Breast epithelium (tissue), 4 donors: ENCODE measurements at regions not wholly inside any gene's neighbourhood (a gene's known extent, or its start where the extent isn't known, plus 50 kb on each side); places are given as distances from the start of the nearest gene placed in this dataset.

Experiments used
- DNase-seq, 2 donors: peaks; one replicate each; pipeline ENCODE4 v3.0.0-alpha.2; 2019; ENCODE audit warnings: low spot score in 2 of 2
- H3K27ac ChIP-seq, 2 donors: fragments of 200-600 bp; sonication (generic) in 1 of 2; one replicate each; pipeline ENCODE4 v1.5.1; 2016 to 2019; ENCODE audit warnings: mild to moderate bottlenecking in 1 of 2
- H3K27me3 ChIP-seq, 2 donors: fragments of 200-600 bp; sonication (generic) in 1 of 2; one replicate each; pipeline versions ENCODE4 v1.5.1 to v1.6.0; 2017 to 2019; ENCODE audit warnings: control low read depth in 1 of 2, mild to moderate bottlenecking in 1 of 2
- H3K36me3 ChIP-seq: fragments of 200-600 bp; one replicate; pipeline ENCODE4 v1.5.1; 2019
- H3K4me1 ChIP-seq, 2 donors: fragments of 200-600 bp; sonication (generic); one replicate each; pipeline ENCODE4 v1.5.1; 2016 to 2019; ENCODE audit warnings: control low read depth in 1 of 2
- H3K4me3 ChIP-seq, 3 donors: fragments of 200-600 bp; sonication (generic); 1 replicate in 2 of 3; 2 replicates in 1 of 3; pipeline ENCODE4 v1.5.1; 2016 to 2019; ENCODE audit warnings: mild to moderate bottlenecking in 3 of 3, moderate library complexity in 2 of 3
- H3K9me3 ChIP-seq, 2 donors: fragments of 200-600 bp; sonication (generic) in 1 of 2; one replicate each; pipeline ENCODE4 v1.5.1; 2016 to 2019; ENCODE audit warnings: control low read depth in 1 of 2
- POLR2A ChIP-seq: fragments of 450-650 bp; IDR thresholded peaks from one replicate; pipeline ENCODE4 v1.6.1; 2016; ENCODE audit warnings: antibody characterized with exemption, mild to moderate bottlenecking, moderate library complexity
- POLR2AphosphoS5 ChIP-seq, 3 donors: sonication (generic); formaldehyde crosslinking; IDR thresholded peaks; one replicate each; pipeline ENCODE4 v1.6.1; 2017; ENCODE audit warnings: antibody characterized with exemption in 3 of 3
- intact Hi-C: fragments of 100-400 bp; cut with DNase I; formaldehyde crosslinking; loops from one replicate; pipeline ENCODE4 v1.15.1; 2023; ENCODE audit warnings: low total_unique reads
- TF ChIP-seq, protein P1 (sequence below), 3 donors: fragments of 450-650 bp; IDR thresholded peaks; one replicate each; pipeline ENCODE4 v1.5.1; 2016 to 2017; ENCODE audit warnings: antibody characterized with exemption in 3 of 3, mild to moderate bottlenecking in 3 of 3, moderate library complexity in 3 of 3

DNA sequence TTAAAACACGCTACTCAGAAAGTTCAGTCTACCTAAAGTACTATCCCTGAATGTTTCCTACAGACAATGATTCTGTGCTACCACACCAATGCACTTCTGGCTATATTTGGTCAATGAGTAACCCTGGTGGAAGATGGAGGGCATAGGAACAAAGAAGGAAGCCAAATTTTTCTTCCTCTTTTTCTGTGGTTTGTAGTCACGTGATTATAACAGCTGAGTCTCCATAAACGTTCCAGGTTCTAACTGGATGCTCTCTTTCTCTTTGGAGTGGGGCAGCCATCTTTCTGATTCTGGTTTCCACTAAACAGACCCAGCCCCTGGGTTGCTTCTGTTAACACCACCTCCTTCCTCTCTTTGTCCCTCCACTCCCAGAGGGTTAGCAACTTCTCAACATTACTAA, 274.9 kb downstream of the CDH11 start:
- no peak for TF ChIP-seq POLR2AphosphoS5 (IDR thresholded peaks at IDR 0.05)
- TF ChIP-seq, protein P1, sequence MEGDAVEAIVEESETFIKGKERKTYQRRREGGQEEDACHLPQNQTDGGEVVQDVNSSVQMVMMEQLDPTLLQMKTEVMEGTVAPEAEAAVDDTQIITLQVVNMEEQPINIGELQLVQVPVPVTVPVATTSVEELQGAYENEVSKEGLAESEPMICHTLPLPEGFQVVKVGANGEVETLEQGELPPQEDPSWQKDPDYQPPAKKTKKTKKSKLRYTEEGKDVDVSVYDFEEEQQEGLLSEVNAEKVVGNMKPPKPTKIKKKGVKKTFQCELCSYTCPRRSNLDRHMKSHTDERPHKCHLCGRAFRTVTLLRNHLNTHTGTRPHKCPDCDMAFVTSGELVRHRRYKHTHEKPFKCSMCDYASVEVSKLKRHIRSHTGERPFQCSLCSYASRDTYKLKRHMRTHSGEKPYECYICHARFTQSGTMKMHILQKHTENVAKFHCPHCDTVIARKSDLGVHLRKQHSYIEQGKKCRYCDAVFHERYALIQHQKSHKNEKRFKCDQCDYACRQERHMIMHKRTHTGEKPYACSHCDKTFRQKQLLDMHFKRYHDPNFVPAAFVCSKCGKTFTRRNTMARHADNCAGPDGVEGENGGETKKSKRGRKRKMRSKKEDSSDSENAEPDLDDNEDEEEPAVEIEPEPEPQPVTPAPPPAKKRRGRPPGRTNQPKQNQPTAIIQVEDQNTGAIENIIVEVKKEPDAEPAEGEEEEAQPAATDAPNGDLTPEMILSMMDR (IDR thresholded peaks at IDR 0.05) = no peak
- TF ChIP-seq POLR2A = no peak
- intact Hi-C loops = no loop called here

DNA sequence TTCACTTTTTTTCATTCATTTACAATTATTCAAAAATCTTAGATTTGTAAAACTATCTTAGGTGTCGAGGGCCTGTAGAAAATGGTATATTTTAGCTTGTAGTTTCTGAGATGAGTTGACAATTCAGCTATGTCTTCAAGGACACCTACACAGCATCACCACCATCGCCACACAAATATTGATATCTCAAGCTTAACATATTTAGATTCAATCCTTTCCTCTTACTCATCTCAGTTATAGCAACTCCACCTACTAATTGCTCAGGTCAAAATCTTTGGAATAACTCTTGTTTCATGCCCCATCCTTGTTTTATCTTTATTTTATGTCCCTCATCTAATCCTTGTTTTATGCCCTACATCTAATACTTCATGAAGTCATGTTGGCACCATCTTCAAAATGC, 276.8 kb downstream of the CDH11 start:
- Histone ChIP-seq H3K27ac (no peak overlapping the region), H3K9me3 (no peaks in the 10 kb centered on the region), H3K27me3 (no peaks in the 10 kb centered on the region), H3K4me3 (no peak overlapping the region), H3K4me1 (no peaks in the 10 kb centered on the region), H3K36me3 (no peaks in the 10 kb centered on the region)
- no peak for DNase-seq
- intact Hi-C loops = no loop called here
- TF ChIP-seq, protein P1 (IDR thresholded peaks at IDR 0.05) = no peak
- no peak for TF ChIP-seq POLR2AphosphoS5 (IDR thresholded peaks at IDR 0.05)

More for the DNA sequence above, 274.9 kb downstream of the CDH11 start:
- no peak for DNase-seq
- Histone ChIP-seq H3K27me3 (no peaks in the 10 kb centered on the region), H3K27ac (no peak overlapping the region), H3K4me3 (no peak overlapping the region), H3K36me3 (no peaks in the 10 kb centered on the region), H3K9me3 (no peaks in the 10 kb centered on the region), H3K4me1 (no peaks in the 10 kb centered on the region)

DNA sequence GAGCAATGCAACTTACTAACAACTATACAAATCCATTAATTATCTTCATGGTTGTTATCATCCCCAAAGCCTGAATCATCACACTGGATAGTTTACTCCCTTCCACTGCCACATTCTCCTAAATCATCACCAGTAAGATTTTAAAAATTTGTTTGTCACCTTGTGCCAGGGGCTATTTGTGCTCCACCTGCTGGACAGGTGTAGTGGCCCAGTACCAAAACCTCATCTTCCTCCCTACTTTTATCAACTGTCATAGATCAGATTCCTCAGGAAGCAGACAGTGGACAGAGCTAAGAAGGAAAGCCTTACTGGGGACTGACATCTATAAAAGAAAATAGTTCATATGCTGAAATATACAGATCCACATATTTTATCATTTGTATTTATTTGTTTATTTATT, 280.4 kb downstream of the CDH11 start:
- Histone ChIP-seq H3K4me3 (no peak overlapping the region), H3K9me3 (no peaks in the 10 kb centered on the region), H3K27ac (no peak overlapping the region), H3K4me1 (no peaks in the 10 kb centered on the region), H3K27me3 (no peaks in the 10 kb centered on the region), H3K36me3 (no peaks in the 10 kb centered on the region)
- intact Hi-C loops = no loop called here
- no peak for TF ChIP-seq POLR2AphosphoS5 (IDR thresholded peaks at IDR 0.05)
- TF ChIP-seq, protein P1 (IDR thresholded peaks at IDR 0.05) = no peak
- TF ChIP-seq POLR2A = no peak
- no peak for DNase-seq

DNA sequence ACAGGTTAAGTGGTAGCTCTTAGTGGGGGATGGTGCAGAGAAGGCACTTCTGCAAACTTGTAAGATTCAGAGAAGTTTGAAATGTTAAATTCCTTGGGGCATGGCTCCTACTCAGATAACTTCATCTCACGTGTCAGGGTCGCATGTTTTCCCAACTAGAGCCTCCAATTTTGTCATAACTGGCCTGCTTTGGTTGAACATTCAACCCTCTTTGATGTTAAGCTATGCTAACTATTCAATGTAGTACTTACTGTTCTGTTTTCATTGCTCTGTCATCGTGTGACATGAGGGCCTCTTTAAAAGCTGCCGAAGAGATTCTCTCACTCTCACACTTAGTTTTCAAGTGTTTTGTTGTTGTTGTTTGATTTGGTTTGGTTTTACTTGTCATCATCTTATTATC, 280.8 kb downstream of the CDH11 start:
- no peaks in the 10 kb centered on the region for H3K27me3 ChIP-seq
- no peaks in the 10 kb centered on the region for H3K4me1 ChIP-seq
- intact Hi-C loops = no loop called here
- no peak overlapping the region for H3K4me3 ChIP-seq
- no peaks in the 10 kb centered on the region for H3K36me3 ChIP-seq
- TF ChIP-seq, protein P1 (IDR thresholded peaks at IDR 0.05) = no peak
- TF ChIP-seq POLR2A (no peak), POLR2AphosphoS5 (IDR thresholded peaks at IDR 0.05) (no peak)
- no peaks in the 10 kb centered on the region for H3K9me3 ChIP-seq
- DNase-seq = no peak
- H3K27ac ChIP-seq = no peak overlapping the region

DNA sequence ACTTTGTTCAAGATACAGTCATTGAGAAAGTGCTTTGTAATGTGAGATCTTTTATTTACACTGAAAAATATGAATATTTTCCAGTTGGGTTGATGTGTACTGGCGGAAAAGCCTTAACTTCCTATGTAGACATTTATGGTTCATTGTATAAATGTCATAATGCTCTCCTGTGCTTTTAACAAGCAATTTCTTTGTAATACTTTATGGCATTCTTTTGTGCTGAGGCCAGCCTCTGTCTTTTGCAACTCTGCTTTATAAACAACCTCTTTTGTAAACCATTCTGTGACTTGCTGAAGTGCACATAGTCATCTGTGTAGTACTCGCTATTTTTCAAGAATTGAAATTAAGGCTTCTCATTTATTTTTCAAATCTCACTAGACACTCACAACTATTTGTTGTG, 291.2 kb downstream of the CDH11 start:
- H3K27ac ChIP-seq = no peak overlapping the region

More for the DNA sequence above, 291.2 kb downstream of the CDH11 start:
- no peaks in the 10 kb centered on the region for H3K36me3 ChIP-seq
- TF ChIP-seq POLR2A (no peak), POLR2AphosphoS5 (IDR thresholded peaks at IDR 0.05) (no peak)
- TF ChIP-seq, protein P1 (IDR thresholded peaks at IDR 0.05) = no peak
- peaks cover 5 to 7% of the 10 kb centered on the region in 2 donors for H3K9me3 ChIP-seq
- no peak overlapping the region for H3K4me3 ChIP-seq
- no peak for DNase-seq
- intact Hi-C loops = no loop called here
- no peaks in the 10 kb centered on the region for H3K4me1 ChIP-seq
- no peaks in the 10 kb centered on the region for H3K27me3 ChIP-seq
